NB4 (cell line): ENCODE measurements at regions not wholly inside any gene's neighbourhood (a gene's known extent, or its start where the extent isn't known, plus 50 kb on each side); places are given as distances from the start of the nearest gene placed in this dataset.
"Not testable (repeated sequence)": the region's sequence is repeated elsewhere in the genome, so short reads cannot be mapped to it uniquely, and the experiment has no call there.

ENCODE experiments used
- DNase-seq: peaks from one replicate; pipeline ENCODE4 v3.0.0; 2010; ENCODE audit warnings: low read depth
- H3K4me3 ChIP-seq: one replicate; pipeline ENCODE4 v1.5.1; 2011; ENCODE audit warnings: mild to moderate bottlenecking, low read depth, low read length, moderate library complexity
- CTCF ChIP-seq: IDR thresholded peaks from one replicate; pipeline ENCODE4 v1.5.1; 2012; ENCODE audit warnings: low read depth, low read length
- MAX ChIP-seq: IDR thresholded peaks from 2 replicates; pipeline ENCODE4 v1.6.1; 2011; ENCODE audit warnings: low read depth, low read length
- MYC ChIP-seq: IDR thresholded peaks from 2 replicates; pipeline ENCODE4 v1.6.1; 2011; ENCODE audit warnings: low read depth, low read length
- POLR2A ChIP-seq: IDR thresholded peaks from 2 replicates; pipeline ENCODE4 v1.6.1; 2011; ENCODE audit warnings: mild to moderate bottlenecking; ENCODE audit not compliant: insufficient read length; ENCODE audit errors: extremely low read depth

GRCh38 chr5:157983906-157984551 lies 125.1 kb upstream of the CLINT1 start:
- DNase-seq, result no peak
- TF ChIP-seq MAX (no peak), POLR2A (no peak), MYC (no peak)
- H3K4me3 ChIP-seq, result no peak overlapping the region

GRCh38 chr5:157978061-157978460 lies 119.1 kb upstream of the CLINT1 start:
- no peak for TF ChIP-seq MYC
- TF ChIP-seq MAX, result no peak
- no peak for TF ChIP-seq CTCF
- TF ChIP-seq POLR2A, result no peak
- no peak for DNase-seq
- no peak overlapping the region for H3K4me3 ChIP-seq

GRCh38 chr5:157976429-157976828 lies 117.5 kb upstream of the CLINT1 start:
- no peak for TF ChIP-seq MAX
- no peak for TF ChIP-seq CTCF
- no peak for TF ChIP-seq MYC
- no peak for TF ChIP-seq POLR2A
- no peak for DNase-seq
- no peak overlapping the region for H3K4me3 ChIP-seq

GRCh38 chr5:157972579-157972978 lies 113.6 kb upstream of the CLINT1 start:
- TF ChIP-seq CTCF (no peak), POLR2A (no peak)
- H3K4me3 ChIP-seq, result no peak overlapping the region

GRCh38 chr5:157971571-157972216 lies 112.7 kb upstream of the CLINT1 start:
- TF ChIP-seq MAX, result no peak
- no peak for TF ChIP-seq MYC
- no peak for TF ChIP-seq CTCF
- no peak for TF ChIP-seq POLR2A
- DNase-seq, result no peak
- H3K4me3 ChIP-seq, result no peak overlapping the region

More at GRCh38 chr5:157972579-157972978, 113.6 kb upstream of the CLINT1 start:
- DNase-seq, result no peak

- DNase-seq, H3K4me3 ChIP-seq: not testable (repeated sequence)
These were observed 109.6 kb upstream of the CLINT1 start for GRCh38 chr5:157968570-157968969.

- no peak overlapping the region for H3K4me3 ChIP-seq
- no peak for DNase-seq
- TF ChIP-seq MYC, result no peak
- TF ChIP-seq CTCF, result no peak
- no peak for TF ChIP-seq POLR2A
- TF ChIP-seq MAX, result no peak
These were observed 107.0 kb upstream of the CLINT1 start for GRCh38 chr5:157965989-157966388.
